Suprapubic skin (tissue), 4 donors: ENCODE measurements at regions not wholly inside any gene's neighbourhood (a gene's known extent, or its start where the extent isn't known, plus 50 kb on each side); places are given as distances from the start of the nearest gene placed in this dataset.

Source experiments
- DNase-seq, 2 donors: peaks; one replicate each; pipeline ENCODE4 v3.0.0-alpha.2; 2019; ENCODE audit warnings: low spot score in 2 of 2
- H3K27ac ChIP-seq: fragments of 200-600 bp; sonication (generic); one replicate; pipeline ENCODE4 v1.5.1; 2019
- H3K27me3 ChIP-seq: fragments of 200-600 bp; sonication (generic); one replicate; pipeline ENCODE4 v1.5.1; 2019
- H3K36me3 ChIP-seq: fragments of 200-600 bp; sonication (generic); one replicate; pipeline ENCODE4 v1.5.1; 2019
- H3K4me1 ChIP-seq: fragments of 200-600 bp; sonication (generic); one replicate; pipeline ENCODE4 v1.5.1; 2019
- H3K4me3 ChIP-seq: fragments of 200-600 bp; sonication (generic); one replicate; pipeline ENCODE4 v1.5.1; 2019; ENCODE audit warnings: mild to moderate bottlenecking
- H3K9me3 ChIP-seq: fragments of 200-600 bp; sonication (generic); one replicate; pipeline ENCODE4 v1.5.1; 2019
- CTCF ChIP-seq, 2 donors: fragments of 200-600 bp in 1 of 2; fragments of 450-650 bp in 1 of 2; sonication (generic) in 1 of 2; IDR thresholded peaks; one replicate each; pipeline ENCODE4 v1.5.1; 2016 to 2019; ENCODE audit warnings: antibody characterized with exemption in 2 of 2, mild to moderate bottlenecking in 1 of 2, moderate library complexity in 1 of 2
- EP300 ChIP-seq: sonication (generic); formaldehyde crosslinking; IDR thresholded peaks from one replicate; pipeline ENCODE4 v1.6.1; 2017; ENCODE audit warnings: antibody characterized with exemption
- POLR2A ChIP-seq, 2 donors: fragments of 450-650 bp; IDR thresholded peaks; one replicate each; pipeline ENCODE4 v1.6.1; 2017; ENCODE audit warnings: antibody characterized with exemption in 2 of 2, mild to moderate bottlenecking in 2 of 2, moderate library complexity in 2 of 2
- POLR2AphosphoS5 ChIP-seq, 3 donors: sonication (generic); formaldehyde crosslinking; IDR thresholded peaks; one replicate each; pipeline ENCODE4 v1.6.1; 2017; ENCODE audit warnings: antibody characterized with exemption in 3 of 3
- WGBS: methylation state at CpG from one replicate; pipeline ENCODE4 v1.1.5; 2018; 5-methylcytosine and 5-hydroxymethylcytosine counted together

GRCh38 chr7:28245123-28245878 is 64.7 kb upstream of the JAZF1 start:
- Histone ChIP-seq H3K4me1 (no peaks in the 10 kb centered on the region), H3K4me3 (no peak overlapping the region), H3K27ac (no peak overlapping the region), H3K9me3 (no peaks in the 10 kb centered on the region), H3K36me3 (no peaks in the 10 kb centered on the region), H3K27me3 (no peaks in the 10 kb centered on the region)
- TF ChIP-seq EP300 (no peak), POLR2A (IDR thresholded peaks at IDR 0.05) (no peak), CTCF (IDR thresholded peaks at IDR 0.05) (no peak), POLR2AphosphoS5 (IDR thresholded peaks at IDR 0.05) (no peak)
- WGBS: 68% methylated on average over 9 of the region's 9 CpGs
- DNase-seq: no peak

- H3K9me3 ChIP-seq: no peaks in the 10 kb centered on the region
- DNase-seq: no peak
- H3K36me3 ChIP-seq: no peaks in the 10 kb centered on the region
- H3K27me3 ChIP-seq: no peaks in the 10 kb centered on the region
- TF ChIP-seq POLR2A (IDR thresholded peaks at IDR 0.05) (no peak), POLR2AphosphoS5 (IDR thresholded peaks at IDR 0.05) (no peak), EP300 (no peak), CTCF (IDR thresholded peaks at IDR 0.05) (no peak)
- 52% methylated on average over 7 of the region's 7 CpGs for WGBS
- H3K27ac ChIP-seq: no peak overlapping the region
- H3K4me1 ChIP-seq: no peaks in the 10 kb centered on the region
- no peak overlapping the region for H3K4me3 ChIP-seq
These were observed 66.4 kb upstream of the JAZF1 start for GRCh38 chr7:28246921-28247461.

- TF ChIP-seq EP300 (no peak), POLR2AphosphoS5 (IDR thresholded peaks at IDR 0.05) (no peak), CTCF (IDR thresholded peaks at IDR 0.05) (no peak), POLR2A (IDR thresholded peaks at IDR 0.05) (no peak)
- H3K27me3 ChIP-seq: no peaks in the 10 kb centered on the region
- WGBS: 82% methylated on average over 1 of the region's 1 CpG
- no peaks in the 10 kb centered on the region for H3K9me3 ChIP-seq
- no peak overlapping the region for H3K27ac ChIP-seq
- no peak for DNase-seq
- H3K36me3 ChIP-seq: no peaks in the 10 kb centered on the region
- H3K4me3 ChIP-seq: no peak overlapping the region
- no peaks in the 10 kb centered on the region for H3K4me1 ChIP-seq
These were observed 77.6 kb upstream of the JAZF1 start for GRCh38 chr7:28258240-28258639.

GRCh38 chr7:28260969-28261368 is 80.4 kb upstream of the JAZF1 start:
- Histone ChIP-seq H3K27me3 (no peaks in the 10 kb centered on the region), H3K4me3 (no peak overlapping the region), H3K36me3 (no peaks in the 10 kb centered on the region), H3K27ac (no peak overlapping the region), H3K9me3 (no peaks in the 10 kb centered on the region), H3K4me1 (no peaks in the 10 kb centered on the region)
- no peak for DNase-seq
- no peak for TF ChIP-seq EP300
- no peak for TF ChIP-seq CTCF (IDR thresholded peaks at IDR 0.05)
- TF ChIP-seq POLR2AphosphoS5 (IDR thresholded peaks at IDR 0.05): no peak
- no peak for TF ChIP-seq POLR2A (IDR thresholded peaks at IDR 0.05)
- WGBS: 42% methylated on average over 3 of the region's 3 CpGs

GRCh38 chr7:28263622-28264271 is 83.2 kb upstream of the JAZF1 start:
- H3K4me3 ChIP-seq: no peak overlapping the region
- DNase-seq: no peak
- no peaks in the 10 kb centered on the region for H3K36me3 ChIP-seq
- no peaks in the 10 kb centered on the region for H3K27me3 ChIP-seq
- TF ChIP-seq EP300: no peak
- TF ChIP-seq POLR2AphosphoS5 (IDR thresholded peaks at IDR 0.05): no peak
- TF ChIP-seq CTCF (IDR thresholded peaks at IDR 0.05): no peak
- no peak for TF ChIP-seq POLR2A (IDR thresholded peaks at IDR 0.05)
- WGBS: 93% methylated on average over 9 of the region's 9 CpGs
- H3K4me1 ChIP-seq: no peaks in the 10 kb centered on the region
- H3K27ac ChIP-seq: no peak overlapping the region
- no peaks in the 10 kb centered on the region for H3K9me3 ChIP-seq
